Gastrocnemius medialis (tissue), 4 donors: ENCODE measurements at regions not wholly inside any gene's neighbourhood (a gene's known extent, or its start where the extent isn't known, plus 50 kb on each side); places are given as distances from the start of the nearest gene placed in this dataset.

Experiments used
- CTCF ChIP-seq, 5 experiments: fragments of 450-650 bp in 3 of 5; fragments of 200-600 bp in 2 of 5; sonication (generic) in 2 of 5; IDR thresholded peaks in 4 of 5; conservative IDR thresholded peaks in 1 of 5; 1 replicate in 4 of 5; 2 replicates in 1 of 5; pipeline ENCODE4 v1.5.1; 2016 to 2019; ENCODE audit warnings: antibody characterized with exemption in 5 of 5, mild to moderate bottlenecking in 3 of 5, moderate library complexity in 3 of 5
- POLR2A ChIP-seq, 2 donors: fragments of 450-650 bp; IDR thresholded peaks; one replicate each; pipeline ENCODE4 v1.6.1; 2017; ENCODE audit warnings: antibody characterized with exemption in 2 of 2, mild to moderate bottlenecking in 2 of 2, moderate library complexity in 2 of 2

GRCh38 chr3:5542472-5542871 lies 355.0 kb downstream of the EDEM1 start:
- TF ChIP-seq CTCF (IDR thresholded peaks at IDR 0.05 in 4 of 5, conservative IDR thresholded peaks at IDR 0.05 in 1 of 5): no peak
- no peak for TF ChIP-seq POLR2A (IDR thresholded peaks at IDR 0.05)
